ENCODE measurements at regions not wholly inside any gene's neighbourhood (a gene's known extent, or its start where the extent isn't known, plus 50 kb on each side); places are given as distances from the start of the nearest gene placed in this dataset.

- no peak overlapping the region for H3K27ac ChIP-seq
- no peaks in the 10 kb centered on the region for H3K36me3 ChIP-seq (ENCODE audit: insufficient read depth)
- TF ChIP-seq, protein P1, sequence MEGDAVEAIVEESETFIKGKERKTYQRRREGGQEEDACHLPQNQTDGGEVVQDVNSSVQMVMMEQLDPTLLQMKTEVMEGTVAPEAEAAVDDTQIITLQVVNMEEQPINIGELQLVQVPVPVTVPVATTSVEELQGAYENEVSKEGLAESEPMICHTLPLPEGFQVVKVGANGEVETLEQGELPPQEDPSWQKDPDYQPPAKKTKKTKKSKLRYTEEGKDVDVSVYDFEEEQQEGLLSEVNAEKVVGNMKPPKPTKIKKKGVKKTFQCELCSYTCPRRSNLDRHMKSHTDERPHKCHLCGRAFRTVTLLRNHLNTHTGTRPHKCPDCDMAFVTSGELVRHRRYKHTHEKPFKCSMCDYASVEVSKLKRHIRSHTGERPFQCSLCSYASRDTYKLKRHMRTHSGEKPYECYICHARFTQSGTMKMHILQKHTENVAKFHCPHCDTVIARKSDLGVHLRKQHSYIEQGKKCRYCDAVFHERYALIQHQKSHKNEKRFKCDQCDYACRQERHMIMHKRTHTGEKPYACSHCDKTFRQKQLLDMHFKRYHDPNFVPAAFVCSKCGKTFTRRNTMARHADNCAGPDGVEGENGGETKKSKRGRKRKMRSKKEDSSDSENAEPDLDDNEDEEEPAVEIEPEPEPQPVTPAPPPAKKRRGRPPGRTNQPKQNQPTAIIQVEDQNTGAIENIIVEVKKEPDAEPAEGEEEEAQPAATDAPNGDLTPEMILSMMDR (conservative IDR thresholded peaks at IDR 0.05; ENCODE audit: low read depth, low read length): no peak
- no peaks in the 10 kb centered on the region for H3K4me1 ChIP-seq (ENCODE audit: low read depth, poor library complexity, severe bottlenecking)
- H2AFZ ChIP-seq (ENCODE audit: low read depth): no peak overlapping the region
- no peaks in the 10 kb centered on the region for H3K79me2 ChIP-seq (ENCODE audit: insufficient read depth, low read depth)
- H4K20me1 ChIP-seq (ENCODE audit: insufficient read depth): no peaks in the 10 kb centered on the region
- H3K4me3 ChIP-seq (IDR thresholded peaks at IDR 0.05; ENCODE audit: insufficient read depth, low read depth, low read length): no peak overlapping the region
- peaks cover 55% of the 10 kb centered on the region for H3K27me3 ChIP-seq (ENCODE audit: insufficient read depth, low read depth)
- H3K4me2 ChIP-seq: no peak overlapping the region
- H3K9ac ChIP-seq: no peak overlapping the region
These were observed 83.4 kb downstream of the UNCX start for GRCh38 chr7:1316086-1316485.

DNA sequence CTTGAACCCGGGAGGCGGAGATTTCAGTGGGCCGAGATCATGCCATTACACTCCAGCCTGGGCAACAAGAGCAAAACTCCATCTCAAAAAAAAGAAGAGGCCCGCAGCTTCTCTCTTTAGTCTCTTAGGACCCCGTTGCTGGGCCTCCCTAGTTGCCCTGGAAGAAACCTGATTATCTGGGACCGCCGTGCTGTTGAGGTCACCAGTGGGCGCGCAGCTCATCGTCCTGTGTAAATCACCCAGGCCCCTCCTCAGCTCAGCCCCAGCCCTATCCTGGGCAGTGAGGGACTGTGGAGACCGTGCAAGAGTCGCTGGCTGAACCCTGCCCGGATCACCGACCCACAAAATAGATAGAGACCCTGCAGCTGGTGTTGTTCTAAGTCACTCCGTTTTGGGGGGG is 85.0 kb downstream of the UNCX start:
- TF ChIP-seq, protein P1 (conservative IDR thresholded peaks at IDR 0.05; ENCODE audit: low read depth, low read length): no peak
- no peak overlapping the region for H3K9ac ChIP-seq
- no peak overlapping the region for H3K4me2 ChIP-seq

GRCh38 chr7:1318051-1318450 is 85.4 kb downstream of the UNCX start:
- Histone ChIP-seq H3K4me2 (no peak overlapping the region), H3K27ac (no peak overlapping the region), H3K4me1 (ENCODE audit: low read depth, poor library complexity, severe bottlenecking) (no peaks in the 10 kb centered on the region), H2AFZ (ENCODE audit: low read depth) (no peak overlapping the region), H3K36me3 (ENCODE audit: insufficient read depth) (no peaks in the 10 kb centered on the region), H3K79me2 (ENCODE audit: insufficient read depth, low read depth) (no peaks in the 10 kb centered on the region), H3K27me3 (ENCODE audit: insufficient read depth, low read depth) (peaks cover 53% of the 10 kb centered on the region), H3K9ac (no peak overlapping the region), H4K20me1 (ENCODE audit: insufficient read depth) (no peaks in the 10 kb centered on the region), H3K4me3 (IDR thresholded peaks at IDR 0.05; ENCODE audit: insufficient read depth, low read depth, low read length) (no peak overlapping the region)
- TF ChIP-seq, protein P1 (conservative IDR thresholded peaks at IDR 0.05; ENCODE audit: low read depth, low read length): no peak

More for the DNA sequence above, 85.0 kb downstream of the UNCX start:
- no peak overlapping the region for H3K4me3 ChIP-seq (IDR thresholded peaks at IDR 0.05; ENCODE audit: insufficient read depth, low read depth, low read length)
- H3K27me3 ChIP-seq (ENCODE audit: insufficient read depth, low read depth): peaks cover 53% of the 10 kb centered on the region
- no peaks in the 10 kb centered on the region for H3K4me1 ChIP-seq (ENCODE audit: low read depth, poor library complexity, severe bottlenecking)
- H3K27ac ChIP-seq: no peak overlapping the region
- no peak overlapping the region for H2AFZ ChIP-seq (ENCODE audit: low read depth)
- no peaks in the 10 kb centered on the region for H3K36me3 ChIP-seq (ENCODE audit: insufficient read depth)
- H3K79me2 ChIP-seq (ENCODE audit: insufficient read depth, low read depth): no peaks in the 10 kb centered on the region
- H4K20me1 ChIP-seq (ENCODE audit: insufficient read depth): no peaks in the 10 kb centered on the region

DNA sequence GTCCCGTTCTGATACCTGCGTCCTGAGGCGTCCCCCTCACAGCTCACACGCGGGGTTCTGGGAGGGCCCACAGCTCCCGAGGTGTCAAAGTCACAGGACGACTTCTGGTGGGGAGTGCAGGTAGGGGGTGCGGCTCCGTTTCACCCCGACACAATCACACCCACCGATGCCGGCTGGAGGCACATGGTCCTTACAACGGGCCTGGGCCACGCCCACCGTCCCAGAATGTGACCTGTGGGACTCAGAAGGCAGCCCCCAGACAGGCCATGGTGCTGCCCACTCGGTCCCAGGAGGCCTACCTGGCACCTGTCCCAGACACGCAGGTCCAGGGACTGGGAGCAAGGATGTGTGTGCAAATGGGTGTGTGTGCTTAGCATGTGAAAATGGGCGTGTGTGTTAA is 86.0 kb downstream of the UNCX start:
- Histone ChIP-seq H3K27ac (no peak overlapping the region), H3K4me2 (no peak overlapping the region), H3K4me1 (ENCODE audit: low read depth, poor library complexity, severe bottlenecking) (no peaks in the 10 kb centered on the region), H3K4me3 (IDR thresholded peaks at IDR 0.05; ENCODE audit: insufficient read depth, low read depth, low read length) (no peak overlapping the region), H3K79me2 (ENCODE audit: insufficient read depth, low read depth) (no peaks in the 10 kb centered on the region), H3K36me3 (ENCODE audit: insufficient read depth) (no peaks in the 10 kb centered on the region), H3K9ac (no peak overlapping the region), H2AFZ (ENCODE audit: low read depth) (no peak overlapping the region), H3K27me3 (ENCODE audit: insufficient read depth, low read depth) (peaks cover 53% of the 10 kb centered on the region), H4K20me1 (ENCODE audit: insufficient read depth) (no peaks in the 10 kb centered on the region)
- TF ChIP-seq, protein P1 (conservative IDR thresholded peaks at IDR 0.05; ENCODE audit: low read depth, low read length): no peak
